GM13976 (cell line): ENCODE measurements at regions not wholly inside any gene's neighbourhood (a gene's known extent, or its start where the extent isn't known, plus 50 kb on each side); places are given as distances from the start of the nearest gene placed in this dataset.

Source experiments
- DNase-seq: peaks from one replicate; pipeline ENCODE4 v3.0.0; 2012; ENCODE audit warnings: low spot score
- in situ Hi-C: fragments of 300-500 bp; cut with MboI; formaldehyde crosslinking; loops from one replicate; pipeline ENCODE4 v1.12.0; 2022; ENCODE audit warnings: low sequenced_read_pairs, mixed read lengths, inconsistent platforms; ENCODE audit not compliant: unreplicated experiment
- TF ChIP-seq, protein P1 (sequence below): IDR thresholded peaks from 2 replicates; pipeline ENCODE4 v1.5.1; 2012; ENCODE audit warnings: borderline replicate concordance, mild to moderate bottlenecking; ENCODE audit not compliant: insufficient read depth; ENCODE audit errors: extremely low read depth, missing control alignments, control extremely low read depth

GRCh38 chr13:50677258-50677657 is 166.2 kb downstream of the DLEU7 start:
- in situ Hi-C loops = no loop called here
- TF ChIP-seq, protein P1, sequence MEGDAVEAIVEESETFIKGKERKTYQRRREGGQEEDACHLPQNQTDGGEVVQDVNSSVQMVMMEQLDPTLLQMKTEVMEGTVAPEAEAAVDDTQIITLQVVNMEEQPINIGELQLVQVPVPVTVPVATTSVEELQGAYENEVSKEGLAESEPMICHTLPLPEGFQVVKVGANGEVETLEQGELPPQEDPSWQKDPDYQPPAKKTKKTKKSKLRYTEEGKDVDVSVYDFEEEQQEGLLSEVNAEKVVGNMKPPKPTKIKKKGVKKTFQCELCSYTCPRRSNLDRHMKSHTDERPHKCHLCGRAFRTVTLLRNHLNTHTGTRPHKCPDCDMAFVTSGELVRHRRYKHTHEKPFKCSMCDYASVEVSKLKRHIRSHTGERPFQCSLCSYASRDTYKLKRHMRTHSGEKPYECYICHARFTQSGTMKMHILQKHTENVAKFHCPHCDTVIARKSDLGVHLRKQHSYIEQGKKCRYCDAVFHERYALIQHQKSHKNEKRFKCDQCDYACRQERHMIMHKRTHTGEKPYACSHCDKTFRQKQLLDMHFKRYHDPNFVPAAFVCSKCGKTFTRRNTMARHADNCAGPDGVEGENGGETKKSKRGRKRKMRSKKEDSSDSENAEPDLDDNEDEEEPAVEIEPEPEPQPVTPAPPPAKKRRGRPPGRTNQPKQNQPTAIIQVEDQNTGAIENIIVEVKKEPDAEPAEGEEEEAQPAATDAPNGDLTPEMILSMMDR = no peak
- DNase-seq = no peak

DNA sequence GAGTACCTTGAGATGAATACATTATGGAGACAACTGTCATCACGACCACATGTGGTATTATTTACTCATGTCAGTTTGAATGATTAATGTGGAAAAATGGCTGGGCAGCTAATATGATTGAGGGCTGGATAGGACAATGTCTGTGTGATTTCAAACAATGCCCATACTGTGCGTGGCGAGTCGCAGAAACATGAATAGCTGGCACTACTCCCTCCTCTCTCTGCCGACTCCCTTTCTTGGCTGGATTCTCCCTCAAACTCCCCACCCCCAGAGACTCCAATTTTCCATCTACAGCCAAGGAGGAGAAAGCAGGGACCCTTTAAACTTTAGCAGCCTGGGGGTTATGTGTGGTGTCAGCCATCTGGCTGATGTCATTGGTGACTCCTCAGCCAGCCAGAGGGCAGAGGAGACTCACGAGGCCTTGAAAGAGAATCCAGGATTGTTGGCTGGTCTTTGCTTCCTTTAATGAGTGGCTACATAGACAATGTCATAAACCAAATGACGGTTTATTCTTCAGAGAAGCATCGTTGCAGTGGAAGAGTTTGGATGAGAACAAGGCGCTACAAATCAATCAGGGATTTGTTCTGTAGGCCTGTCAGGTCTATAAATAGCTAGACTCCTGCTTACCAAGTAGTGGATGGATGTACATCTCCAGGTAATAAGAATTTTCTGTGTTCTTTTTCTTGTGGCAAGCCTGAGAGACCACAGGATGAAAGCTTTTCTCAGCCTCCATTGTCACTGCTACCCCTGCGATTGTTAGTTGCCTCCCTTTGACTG is 165.6 kb downstream of the DLEU7 start:
- TF ChIP-seq, protein P1 = no peak
- no peak for DNase-seq
- in situ Hi-C loops = no loop called here

GRCh38 chr13:50678464-50679162 is 164.9 kb downstream of the DLEU7 start:
- TF ChIP-seq, protein P1 = no peak
- DNase-seq = no peak
- in situ Hi-C loops = no loop called here

DNA sequence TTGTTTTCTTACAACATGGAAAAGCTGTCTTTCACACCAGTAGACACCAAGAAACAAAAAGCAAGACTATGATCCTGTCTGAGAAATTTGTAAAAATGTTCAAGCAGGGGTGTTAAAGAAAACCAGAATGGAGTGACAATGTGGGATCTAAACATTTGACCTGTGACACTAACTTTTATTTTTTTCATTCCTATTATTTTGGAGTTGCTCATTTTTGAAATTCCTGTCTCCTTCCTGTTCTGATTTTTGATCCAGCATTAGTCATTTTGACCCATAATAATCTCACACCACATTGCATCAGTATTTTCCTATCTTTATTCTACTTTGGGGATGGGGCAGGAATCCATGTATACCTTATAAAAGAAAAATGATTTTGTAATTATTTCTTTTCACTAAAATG is 164.2 kb downstream of the DLEU7 start:
- in situ Hi-C loops = no loop called here
- DNase-seq = no peak
- TF ChIP-seq, protein P1 = no peak

DNA sequence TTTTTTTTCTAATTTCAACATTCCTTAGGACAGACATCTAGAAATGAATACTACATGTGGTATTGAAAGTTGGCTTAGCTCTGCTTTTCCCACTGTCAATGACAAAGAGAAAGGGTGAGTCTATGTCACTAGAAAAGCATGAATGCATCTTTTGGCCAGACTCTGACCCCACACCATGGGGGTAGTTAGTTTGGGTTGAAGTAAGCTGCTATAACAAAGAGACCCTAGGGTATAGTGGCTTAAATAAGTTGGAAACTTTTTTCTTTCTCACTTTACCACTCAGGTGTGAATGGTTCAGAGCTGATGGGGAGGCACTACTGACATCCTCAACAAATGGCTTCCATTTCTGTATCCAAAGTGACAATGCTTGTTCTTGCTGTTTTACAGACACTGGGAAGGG is 161.5 kb downstream of the DLEU7 start:
- TF ChIP-seq, protein P1 = no peak
- in situ Hi-C loops = no loop called here
- DNase-seq = no peak

- TF ChIP-seq, protein P1 = no peak
- in situ Hi-C loops = no loop called here
Observed at GRCh38 chr13:50682966-50683365, 160.5 kb downstream of the DLEU7 start.

More at GRCh38 chr13:50682966-50683365, 160.5 kb downstream of the DLEU7 start:
- no peak for DNase-seq
